HEK293 (cell line): ENCODE measurements at regions not wholly inside any gene's neighbourhood (a gene's known extent, or its start where the extent isn't known, plus 50 kb on each side); places are given as distances from the start of the nearest gene placed in this dataset.

Source experiments
- CTCF ChIA-PET: fragments of 350-600 bp; formaldehyde crosslinking; extraction: SDS; loops from one replicate; lab custom pipeline; 2021; ENCODE audit warnings: antibody characterized with exemption; lab: Yijun Ruan, JAX
- POLR2A ChIA-PET: fragments of 300-600 bp; formaldehyde crosslinking; extraction: SDS; loops from one replicate; lab custom pipeline; 2020; ENCODE audit warnings: antibody characterized with exemption, inconsistent platforms; lab: Yijun Ruan, JAX
- H3K27ac ChIP-seq: fragments of 200-500 bp; sonication (Bioruptor generic); 2 replicates; pipeline ENCODE4 v1.5.1; 2014; ENCODE audit warnings: low read depth, low read length, control low read depth, inconsistent platforms; ENCODE audit errors: extremely low read depth
- H3K36me3 ChIP-seq, 2 experiments: fragments of 200-500 bp in 1 of 2; sonication (Bioruptor generic) in 1 of 2; 1 replicate in 1 of 2; 2 replicates in 1 of 2; pipeline ENCODE4 v1.5.1; 2014 to 2017; ENCODE audit warnings: inconsistent platforms in 2 of 2, low read length in 2 of 2; ENCODE audit not compliant: control insufficient read depth in 2 of 2, insufficient read depth in 1 of 2
- H3K4me1 ChIP-seq: fragments of 200-500 bp; sonication (Bioruptor generic); 2 replicates; pipeline ENCODE4 v1.5.1; 2014; ENCODE audit warnings: mild to moderate bottlenecking, low read length, inconsistent platforms; ENCODE audit not compliant: control insufficient read depth, insufficient read depth
- H3K4me3 ChIP-seq: 2 replicates; pipeline ENCODE4 v1.5.1; 2011; ENCODE audit warnings: low read depth, mild to moderate bottlenecking, control low read depth, low read length, moderate library complexity
- H3K9me3 ChIP-seq: fragments of 200-500 bp; sonication (Bioruptor generic); 2 replicates; pipeline ENCODE4 v1.5.1; 2014; ENCODE audit warnings: low read depth, low read length, inconsistent platforms; ENCODE audit not compliant: control insufficient read depth, insufficient read depth
- EGR2 ChIP-seq: fragments of 450-650 bp; formaldehyde crosslinking; IDR thresholded peaks from 2 replicates; pipeline ENCODE4 v1.5.1; 2016; ENCODE audit warnings: low read depth, missing biosample characterization, missing genetic modification characterization
- FEZF1 ChIP-seq: fragments of 450-650 bp; formaldehyde crosslinking; IDR thresholded peaks from 2 replicates; pipeline ENCODE4 v1.5.1; 2016; ENCODE audit warnings: missing biosample characterization, missing genetic modification characterization
- PRDM4 ChIP-seq: fragments of 450-650 bp; formaldehyde crosslinking; IDR thresholded peaks from 2 replicates; pipeline ENCODE4 v1.5.1; 2017; ENCODE audit warnings: missing biosample characterization, missing genetic modification characterization
- ZBTB11 ChIP-seq: fragments of 450-650 bp; formaldehyde crosslinking; conservative IDR thresholded peaks from 2 replicates; pipeline ENCODE4 v1.5.1; 2016; ENCODE audit warnings: low read depth, missing biosample characterization, missing genetic modification characterization
- ZNF146 ChIP-seq: fragments of 450-650 bp; formaldehyde crosslinking; IDR thresholded peaks from 2 replicates; pipeline ENCODE4 v1.5.1; 2016; ENCODE audit warnings: missing biosample characterization, missing genetic modification characterization
- ZNF211 ChIP-seq: fragments of 450-650 bp; formaldehyde crosslinking; IDR thresholded peaks from 2 replicates; pipeline ENCODE4 v1.5.1; 2016; ENCODE audit warnings: low read depth, missing biosample characterization, missing genetic modification characterization
- ZNF280D ChIP-seq: fragments of 450-650 bp; formaldehyde crosslinking; IDR thresholded peaks from 2 replicates; pipeline ENCODE4 v1.5.1; 2016; ENCODE audit warnings: missing biosample characterization, missing genetic modification characterization
- ZNF391 ChIP-seq: fragments of 450-650 bp; formaldehyde crosslinking; IDR thresholded peaks from 2 replicates; pipeline ENCODE4 v1.5.1; 2016; ENCODE audit warnings: low read depth, missing biosample characterization, missing genetic modification characterization, borderline replicate concordance
- ZNF530 ChIP-seq: fragments of 450-650 bp; formaldehyde crosslinking; IDR thresholded peaks from 2 replicates; pipeline ENCODE4 v1.5.1; 2016; ENCODE audit warnings: low read depth, missing biosample characterization, missing genetic modification characterization
- ZNF621 ChIP-seq: fragments of 450-650 bp; formaldehyde crosslinking; IDR thresholded peaks from 2 replicates; pipeline ENCODE4 v1.5.1; 2017; ENCODE audit warnings: missing biosample characterization, missing genetic modification characterization
- ZNF707 ChIP-seq: fragments of 450-650 bp; formaldehyde crosslinking; IDR thresholded peaks from 2 replicates; pipeline ENCODE4 v1.5.1; 2016; ENCODE audit warnings: missing biosample characterization, missing genetic modification characterization
- ZSCAN30 ChIP-seq: fragments of 450-650 bp; IDR thresholded peaks from 2 replicates; pipeline ENCODE4 v1.5.1; 2018; ENCODE audit warnings: missing biosample characterization, mild to moderate bottlenecking, missing genetic modification characterization, moderate library complexity
- ZSCAN5A ChIP-seq: fragments of 450-650 bp; formaldehyde crosslinking; IDR thresholded peaks from 2 replicates; pipeline ENCODE4 v1.5.1; 2016; ENCODE audit warnings: missing biosample characterization, missing genetic modification characterization
- ZXDB ChIP-seq: fragments of 450-650 bp; formaldehyde crosslinking; IDR thresholded peaks from 2 replicates; pipeline ENCODE4 v1.5.1; 2016; ENCODE audit warnings: missing biosample characterization, missing genetic modification characterization

GRCh38 chr18:47709556-47709955 is 220.9 kb downstream of the SMAD2 start (continued):
- TF ChIP-seq ZNF146 (tag by site-specific recombination) (no peak), ZSCAN30 (no peak), ZNF707 (tag by site-specific recombination) (no peak), FEZF1 (tag by site-specific recombination) (no peak), ZNF211 (tag by site-specific recombination) (no peak), ZNF621 (tag by site-specific recombination) (no peak)

- Histone ChIP-seq H3K9me3 (no peaks in the 10 kb centered on the region), H3K4me1 (no peaks in the 10 kb centered on the region), H3K4me3 (no peak overlapping the region), H3K36me3 (no peaks in the 10 kb centered on the region), H3K27ac (no peak overlapping the region)
- POLR2A ChIA-PET = no interaction called here
- CTCF ChIA-PET = interaction anchor here (0.6 kb wide), 1 partner anchor 41 kb away, joined by 3 read pairs; no protein-coding TSS in a partner anchor
- TF ChIP-seq ZBTB11 = no peak
- TF ChIP-seq ZNF530 (tag by site-specific recombination) = no peak
Observed at GRCh38 chr18:47708206-47708605, 222.3 kb downstream of the SMAD2 start.

GRCh38 chr18:47701134-47701533 is 229.3 kb downstream of the SMAD2 start:
- Histone ChIP-seq H3K36me3 (no peaks in the 10 kb centered on the region), H3K9me3 (no peaks in the 10 kb centered on the region), H3K4me3 (no peak overlapping the region), H3K4me1 (no peaks in the 10 kb centered on the region), H3K27ac (no peak overlapping the region)
- CTCF ChIA-PET = interaction anchor here (0.7 kb wide), 1 partner anchor 16 kb away, joined by 3 read pairs; no protein-coding TSS in a partner anchor
- POLR2A ChIA-PET = no interaction called here
- TF ChIP-seq ZNF280D (tag by site-specific recombination) (no peak), EGR2 (no peak), ZNF621 (tag by site-specific recombination) (no peak), ZNF391 (tag by site-specific recombination) (no peak), ZXDB (tag by site-specific recombination) (no peak), PRDM4 (tag by site-specific recombination) (no peak), ZSCAN5A (tag by site-specific recombination) (no peak)
